ENCODE measurements at regions not wholly inside any gene's neighbourhood (a gene's known extent, or its start where the extent isn't known, plus 50 kb on each side); places are given as distances from the start of the nearest gene placed in this dataset.

DNA sequence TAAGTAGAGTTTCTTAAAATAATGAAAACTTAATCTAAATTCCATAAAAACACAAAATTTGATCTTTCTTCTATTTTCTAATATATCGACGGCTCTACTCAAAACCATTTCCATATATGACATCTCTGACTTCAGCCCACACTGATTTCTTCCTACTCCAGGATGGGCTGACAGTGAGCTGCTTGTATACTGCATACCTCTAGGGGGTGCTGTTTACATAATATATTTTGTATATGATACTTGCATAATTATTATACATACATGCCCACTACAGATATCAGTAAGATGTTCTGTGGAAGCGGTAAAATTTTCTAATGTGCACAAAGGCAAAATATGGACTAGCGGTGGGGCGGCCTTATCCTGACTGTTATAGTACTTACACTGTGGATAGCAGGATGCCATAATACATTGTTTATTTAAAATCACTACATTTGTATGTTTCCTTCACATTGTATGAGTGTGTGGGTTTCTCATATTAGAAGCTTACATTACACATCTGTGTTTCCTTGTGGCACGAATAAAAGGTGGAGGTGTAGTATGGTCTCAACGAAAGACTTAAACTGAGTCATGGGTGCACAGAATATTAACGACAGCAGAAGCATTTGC, 66.1 kb upstream of the NXPH2 start:
- no peaks in the 10 kb centered on the region for H3K27me3 ChIP-seq (ENCODE audit: control insufficient read depth in 2 of 2, insufficient read depth in 2 of 2, low read length in 2 of 2)
- no peaks in the 10 kb centered on the region for H3K79me2 ChIP-seq (ENCODE audit: control insufficient read depth, insufficient read depth, low read length)
- H3K4me3 ChIP-seq (replicated peaks in 1 of 3; ENCODE audit: insufficient read depth in 1 of 3, low read depth in 1 of 3, low read length in 3 of 3): no peak overlapping the region
- no peak overlapping the region for H3K4me2 ChIP-seq (ENCODE audit: insufficient read depth, low read length)
- POLR2A ChIA-PET: no interaction called here
- peak; percentile 41 for DNase-seq (ENCODE audit: low read depth, low spot score)
- no peak overlapping the region for H3K9ac ChIP-seq (replicated peaks; ENCODE audit: extremely low read depth, insufficient read depth, low read length)
- no peaks in the 10 kb centered on the region for H4K20me1 ChIP-seq (replicated peaks; ENCODE audit: control insufficient read depth, extremely low read depth, insufficient read depth, low read length)
- TF ChIP-seq POLR2A (IDR thresholded peaks at IDR 0.05; ENCODE audit: low read depth, low read length): no peak
- TF ChIP-seq, protein P1, sequence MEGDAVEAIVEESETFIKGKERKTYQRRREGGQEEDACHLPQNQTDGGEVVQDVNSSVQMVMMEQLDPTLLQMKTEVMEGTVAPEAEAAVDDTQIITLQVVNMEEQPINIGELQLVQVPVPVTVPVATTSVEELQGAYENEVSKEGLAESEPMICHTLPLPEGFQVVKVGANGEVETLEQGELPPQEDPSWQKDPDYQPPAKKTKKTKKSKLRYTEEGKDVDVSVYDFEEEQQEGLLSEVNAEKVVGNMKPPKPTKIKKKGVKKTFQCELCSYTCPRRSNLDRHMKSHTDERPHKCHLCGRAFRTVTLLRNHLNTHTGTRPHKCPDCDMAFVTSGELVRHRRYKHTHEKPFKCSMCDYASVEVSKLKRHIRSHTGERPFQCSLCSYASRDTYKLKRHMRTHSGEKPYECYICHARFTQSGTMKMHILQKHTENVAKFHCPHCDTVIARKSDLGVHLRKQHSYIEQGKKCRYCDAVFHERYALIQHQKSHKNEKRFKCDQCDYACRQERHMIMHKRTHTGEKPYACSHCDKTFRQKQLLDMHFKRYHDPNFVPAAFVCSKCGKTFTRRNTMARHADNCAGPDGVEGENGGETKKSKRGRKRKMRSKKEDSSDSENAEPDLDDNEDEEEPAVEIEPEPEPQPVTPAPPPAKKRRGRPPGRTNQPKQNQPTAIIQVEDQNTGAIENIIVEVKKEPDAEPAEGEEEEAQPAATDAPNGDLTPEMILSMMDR (IDR thresholded peaks at IDR 0.05; ENCODE audit: extremely low read depth in 1 of 2, insufficient read depth in 1 of 2, low read depth in 1 of 2, low read length in 2 of 2): peak; percentile 45 to 49
- H3K9me1 ChIP-seq (replicated peaks; ENCODE audit: control insufficient read depth, extremely low read depth, insufficient read depth, low read length): no peaks in the 10 kb centered on the region
- H3K27ac ChIP-seq (ENCODE audit: insufficient read depth, low read depth, low read length): no peak overlapping the region
- dilution Hi-C loops (cut with MboI; ENCODE audit: extremely low pct_ligation_motif_present, low sequenced_read_pairs) (no loop called here), intact Hi-C loops (cut with micrococcal nuclease) (no loop called here)
- no TSS peak for BruUV-seq (replicated peaks)
- H3K9me3 ChIP-seq (replicated peaks; ENCODE audit: control insufficient read depth, insufficient read depth, low read length): no peaks in the 10 kb centered on the region
- CTCF ChIA-PET: interaction anchor here (1.0 to 3.4 kb wide), 3 partner anchors 9 to 20 kb away, joined by 5 to 20 read pairs (median 6); no protein-coding TSS in a partner anchor
- no peak overlapping the region for H2AFZ ChIP-seq (ENCODE audit: low read depth, low read length)
- FAIRE-seq: no peak
- no peaks in the 10 kb centered on the region for H3K36me3 ChIP-seq (ENCODE audit: control insufficient read depth in 2 of 2, extremely low read depth in 1 of 2, insufficient read depth in 2 of 2, low read length in 2 of 2)
- H3K4me1 ChIP-seq (ENCODE audit: control insufficient read depth, extremely low read depth, insufficient read depth, low read length): no peaks in the 10 kb centered on the region

DNA sequence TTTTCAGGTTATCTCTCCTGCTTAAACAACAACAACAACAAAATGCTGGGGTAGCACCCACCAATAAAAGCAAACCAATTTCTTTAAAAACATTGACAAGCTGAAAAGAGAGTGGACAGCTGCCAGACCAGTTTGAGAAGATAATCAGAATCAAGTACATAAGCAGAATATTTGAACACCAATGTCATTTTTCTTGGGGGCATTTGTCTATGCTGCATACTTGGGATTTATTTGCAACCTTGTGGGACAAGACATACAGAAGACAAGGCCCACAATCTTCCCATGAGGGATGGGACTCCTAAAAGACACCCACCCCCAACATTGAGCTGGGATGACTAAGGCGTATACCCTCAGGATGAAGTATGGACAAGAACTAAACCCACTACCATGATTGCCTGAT, 62.2 kb upstream of the NXPH2 start:
- no peak for FAIRE-seq

More for the DNA sequence above, 62.2 kb upstream of the NXPH2 start:
- H3K79me2 ChIP-seq (ENCODE audit: control insufficient read depth, insufficient read depth, low read length): no peaks in the 10 kb centered on the region
- ChIA-PET CTCF (interaction anchor here (1.0 to 1.3 kb wide), 3 partner anchors 10 to 976 kb away, joined by 3 to 4 read pairs (median 3); no protein-coding TSS in a partner anchor), POLR2A (no interaction called here)
- no peak overlapping the region for H2AFZ ChIP-seq (ENCODE audit: low read depth, low read length)
- dilution Hi-C loops (cut with MboI; ENCODE audit: extremely low pct_ligation_motif_present, low sequenced_read_pairs) (no loop called here), intact Hi-C loops (cut with micrococcal nuclease) (no loop called here)
- no peak for TF ChIP-seq FOS (IDR thresholded peaks at IDR 0.05; ENCODE audit: borderline replicate concordance, insufficient read depth, low read length)
- TF ChIP-seq, protein P2, sequence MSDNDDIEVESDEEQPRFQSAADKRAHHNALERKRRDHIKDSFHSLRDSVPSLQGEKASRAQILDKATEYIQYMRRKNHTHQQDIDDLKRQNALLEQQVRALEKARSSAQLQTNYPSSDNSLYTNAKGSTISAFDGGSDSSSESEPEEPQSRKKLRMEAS (IDR thresholded peaks at IDR 0.05; ENCODE audit: insufficient read depth, insufficient read length): no peak
- no peak for TF ChIP-seq POLR2A (IDR thresholded peaks at IDR 0.05; ENCODE audit: low read depth, low read length)
- TF ChIP-seq POLR2AphosphoS5 (IDR thresholded peaks at IDR 0.05; ENCODE audit: insufficient read depth, low read depth, low read length): no peak
- TF ChIP-seq MYC (IDR thresholded peaks at IDR 0.05; ENCODE audit: low read depth, low read length): no peak
- no peak for TF ChIP-seq EZH2 (IDR thresholded peaks at IDR 0.05; ENCODE audit: borderline replicate concordance, low read depth, low read length, severe bottlenecking)
- TF ChIP-seq, protein P1 (IDR thresholded peaks at IDR 0.05; ENCODE audit: extremely low read depth in 1 of 2, insufficient read depth in 1 of 2, low read depth in 1 of 2, low read length in 2 of 2): no peak
- no peak for TF ChIP-seq JUN (IDR thresholded peaks at IDR 0.05; ENCODE audit: borderline replicate concordance, insufficient read depth, insufficient read length, low read depth)
- TF ChIP-seq GATA2 (IDR thresholded peaks at IDR 0.05; ENCODE audit: insufficient read depth, insufficient read length, low read depth, low read length): no peak
- no peaks in the 10 kb centered on the region for H3K36me3 ChIP-seq (ENCODE audit: control insufficient read depth in 2 of 2, extremely low read depth in 1 of 2, insufficient read depth in 2 of 2, low read length in 2 of 2)
- H3K9ac ChIP-seq (replicated peaks; ENCODE audit: extremely low read depth, insufficient read depth, low read length): no peak overlapping the region
- H3K27ac ChIP-seq (ENCODE audit: insufficient read depth, low read depth, low read length): no peak overlapping the region
- DNase-seq (ENCODE audit: low read depth, low spot score): no peak
- H3K9me1 ChIP-seq (replicated peaks; ENCODE audit: control insufficient read depth, extremely low read depth, insufficient read depth, low read length): no peaks in the 10 kb centered on the region
- H3K4me2 ChIP-seq (ENCODE audit: insufficient read depth, low read length): no peak overlapping the region
- BruUV-seq (replicated peaks): no TSS peak
- H3K4me1 ChIP-seq (ENCODE audit: control insufficient read depth, extremely low read depth, insufficient read depth, low read length): no peaks in the 10 kb centered on the region
- H3K27me3 ChIP-seq (ENCODE audit: control insufficient read depth in 2 of 2, insufficient read depth in 2 of 2, low read length in 2 of 2): no peaks in the 10 kb centered on the region
- H4K20me1 ChIP-seq (replicated peaks; ENCODE audit: control insufficient read depth, extremely low read depth, insufficient read depth, low read length): no peaks in the 10 kb centered on the region
- no peaks in the 10 kb centered on the region for H3K9me3 ChIP-seq (replicated peaks; ENCODE audit: control insufficient read depth, insufficient read depth, low read length)
- no peak overlapping the region for H3K4me3 ChIP-seq (replicated peaks in 1 of 3; ENCODE audit: insufficient read depth in 1 of 3, low read depth in 1 of 3, low read length in 3 of 3)
